ENCODE measurements at regions not wholly inside any gene's neighbourhood (a gene's known extent, or its start where the extent isn't known, plus 50 kb on each side); places are given as distances from the start of the nearest gene placed in this dataset.

- TF ChIP-seq CTCF (conservative IDR thresholded peaks at IDR 0.05) (no peak), EZH2 (IDR thresholded peaks at IDR 0.05; ENCODE audit: low read depth) (no peak)
Measured at GRCh38 chr15:34494084-34494399, 56.4 kb upstream of the GOLGA8A start.
